Hypothalamus (tissue), 51 donors: ENCODE measurements at regions not wholly inside any gene's neighbourhood (a gene's known extent, or its start where the extent isn't known, plus 50 kb on each side); places are given as distances from the start of the nearest gene placed in this dataset.
"Not testable (repeated sequence)": the region's sequence is repeated elsewhere in the genome, so short reads cannot be mapped to it uniquely, and the experiment has no call there.

ENCODE experiments used
- DNase-seq, 51 donors: peaks; one replicate each; lab custom pipeline; 2025; lab: John Stamatoyannopoulos, UW

DNA sequence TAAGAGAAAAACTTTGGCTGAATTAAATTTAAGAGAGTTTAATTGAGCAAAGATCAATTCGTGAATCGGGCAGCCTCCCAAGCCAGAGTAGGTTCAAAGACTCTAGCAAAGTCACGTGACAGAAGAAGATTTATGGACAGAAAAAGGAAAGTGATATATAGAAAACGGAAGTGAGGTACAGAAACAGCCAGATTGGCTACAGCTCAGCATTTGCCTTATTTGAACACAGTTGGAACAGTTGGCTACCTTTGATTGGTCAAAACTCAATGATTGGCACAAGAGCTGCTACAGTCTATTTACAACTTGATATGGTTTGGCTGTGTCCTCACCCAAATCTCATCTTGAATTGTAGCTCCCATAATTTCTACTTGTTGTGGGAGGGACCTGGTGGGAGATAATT lies 102.6 kb downstream of the PLG start:
- no peak for DNase-seq

DNA sequence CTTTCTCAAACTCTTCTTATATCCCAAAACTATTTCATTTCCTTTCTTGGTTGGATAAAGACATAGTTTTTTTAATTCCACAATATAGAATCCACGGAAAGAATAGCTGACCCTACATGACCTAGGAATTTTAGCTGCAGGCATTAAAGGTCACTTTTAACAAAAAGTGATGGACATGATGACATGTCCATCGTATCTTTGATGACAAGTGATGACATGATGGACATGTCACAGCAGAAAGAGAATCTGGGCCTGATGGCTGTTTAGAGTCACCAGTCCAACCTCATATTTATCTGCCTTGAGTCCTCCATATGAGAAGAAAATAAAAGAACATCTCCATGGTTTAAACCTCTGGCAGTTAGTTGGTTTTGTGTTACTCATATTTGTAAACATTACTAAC lies 106.2 kb downstream of the PLG start:
- DNase-seq, result no peak

DNA sequence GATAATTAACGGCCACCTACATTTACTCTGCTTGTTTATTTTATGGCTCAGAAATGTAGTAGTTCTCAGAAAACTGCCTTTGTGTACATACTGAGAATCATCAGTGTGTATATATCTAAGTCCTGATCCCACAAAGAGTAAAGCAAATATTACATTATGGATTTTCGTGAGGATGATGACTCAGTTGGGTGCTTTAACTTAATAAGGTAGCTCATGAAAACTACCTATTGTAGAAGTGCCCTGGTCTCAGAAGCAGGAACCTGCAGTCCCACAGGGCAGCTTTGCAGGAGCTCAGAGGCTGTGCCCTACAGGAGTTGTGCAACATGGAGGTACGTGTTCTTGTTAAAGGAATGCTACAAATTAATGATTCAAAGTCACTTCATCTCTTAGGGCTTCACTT lies 108.2 kb downstream of the PLG start:
- DNase-seq, result no peak

DNA sequence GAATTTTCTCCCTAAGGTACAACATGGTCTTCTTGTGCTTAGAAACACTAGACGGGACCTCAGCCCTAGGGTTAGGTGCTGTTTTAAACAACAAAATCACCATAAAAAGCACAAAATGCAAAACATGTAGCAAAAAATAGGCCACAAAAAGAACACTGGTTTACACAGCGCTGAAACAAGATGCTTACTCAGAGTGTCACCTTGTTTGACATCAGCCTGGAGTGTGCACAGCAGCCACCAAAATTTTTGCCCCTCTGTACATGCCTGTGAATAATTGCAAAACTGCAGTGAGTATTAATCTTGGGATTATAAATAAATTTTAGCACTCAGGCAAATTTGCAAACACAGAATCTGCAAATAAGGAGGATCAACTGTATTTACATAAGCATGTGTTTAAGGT lies 110.1 kb downstream of the PLG start:
- no peak for DNase-seq

DNA sequence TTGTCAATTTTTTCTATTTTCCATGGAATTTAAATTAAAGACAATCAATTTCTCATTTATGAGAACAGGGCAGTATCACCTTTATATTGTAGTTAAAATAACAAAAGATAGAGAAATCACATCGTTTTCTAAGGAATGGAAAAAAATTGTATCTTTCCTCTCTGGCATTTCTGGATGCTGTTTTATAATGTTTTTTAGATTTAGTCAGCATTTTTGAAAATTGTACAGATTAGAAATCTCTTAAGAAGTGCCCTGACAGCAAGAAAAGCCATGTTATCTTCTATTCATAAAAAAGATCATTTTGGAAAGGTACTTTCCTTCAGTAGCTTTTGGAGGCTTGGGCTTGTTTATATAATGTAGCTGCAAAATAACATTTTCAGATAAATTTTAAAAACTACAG lies 116.9 kb downstream of the PLG start:
- DNase-seq, result no peak

DNA sequence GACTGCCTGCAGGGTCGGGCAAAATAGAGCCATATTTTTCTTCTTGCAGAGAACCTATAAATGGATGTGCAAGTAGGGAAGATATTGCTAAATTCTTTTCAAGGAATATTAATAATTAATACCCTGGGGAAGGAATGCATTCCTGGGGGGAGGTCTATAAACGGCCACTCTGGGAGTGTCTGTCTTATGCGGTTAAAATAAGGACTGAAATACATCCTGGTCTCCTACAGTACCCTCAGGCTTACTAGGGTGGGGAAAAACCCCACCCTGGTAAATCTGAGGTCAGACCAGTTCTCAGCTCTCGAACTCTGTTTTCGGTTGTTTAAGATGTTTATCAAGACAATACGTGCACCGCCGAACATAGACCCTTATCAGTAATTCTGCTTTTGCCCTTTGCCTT lies 118.6 kb downstream of the PLG start:
- DNase-seq, result not testable (repeated sequence)

DNA sequence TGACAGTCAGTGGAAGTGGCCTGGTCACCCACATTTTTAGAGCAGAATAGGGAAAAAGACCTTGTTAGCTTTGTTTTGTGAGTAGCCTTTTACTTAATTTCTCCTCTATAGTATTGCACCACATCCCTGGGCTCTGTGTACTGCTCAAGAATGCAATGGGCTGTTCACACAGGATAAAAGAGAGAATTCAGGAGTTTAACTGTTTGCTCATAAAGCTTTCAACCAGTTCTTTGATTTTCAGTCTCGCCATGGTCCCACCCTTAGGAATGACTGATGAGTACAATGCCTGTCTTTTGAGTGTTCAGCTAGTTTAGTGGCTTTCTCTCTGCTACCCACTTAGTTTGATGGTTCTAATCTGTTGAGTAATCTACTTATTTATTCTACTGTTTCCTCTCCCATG lies 129.7 kb downstream of the PLG start:
- no peak for DNase-seq

DNA sequence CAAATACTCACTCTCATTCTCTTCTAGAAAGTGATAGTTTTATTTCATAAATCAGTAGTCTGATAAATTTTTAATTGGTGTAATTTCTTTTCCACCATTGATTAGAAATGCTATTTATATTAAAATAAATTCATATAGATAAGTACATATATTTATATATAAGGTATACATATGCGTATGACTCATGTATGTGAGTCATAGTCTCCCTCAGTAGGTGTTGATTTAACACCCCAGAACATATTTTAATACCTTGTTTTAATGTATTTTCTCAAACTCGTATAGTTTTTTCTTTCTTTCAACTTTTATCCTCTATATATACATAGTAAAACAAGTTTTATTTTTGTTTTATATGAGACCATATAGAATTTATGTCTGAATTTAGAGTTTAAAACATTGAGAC lies 130.4 kb downstream of the PLG start:
- no peak for DNase-seq

DNA sequence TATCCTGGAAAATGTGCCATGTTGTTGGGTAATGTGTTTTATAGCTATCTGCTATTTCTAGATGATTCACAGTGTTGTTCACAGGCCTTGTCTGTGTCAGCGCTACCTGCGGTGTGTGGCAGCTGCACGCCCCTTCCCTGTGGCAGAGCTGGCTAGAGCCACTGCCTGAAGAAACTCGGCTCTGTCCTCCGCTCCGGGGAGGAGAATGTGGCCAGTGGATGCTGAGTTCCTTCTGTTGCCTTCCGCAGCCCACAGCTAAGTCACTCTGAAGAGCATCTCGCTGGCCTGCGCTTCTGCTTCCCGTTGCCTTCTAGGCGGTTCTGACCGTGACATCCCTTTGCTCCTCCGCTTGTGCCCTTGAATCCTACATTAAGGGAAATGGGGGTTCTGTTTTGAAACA lies 135.1 kb downstream of the PLG start:
- peak in 1 of 51 donors; percentile 9 for DNase-seq

DNA sequence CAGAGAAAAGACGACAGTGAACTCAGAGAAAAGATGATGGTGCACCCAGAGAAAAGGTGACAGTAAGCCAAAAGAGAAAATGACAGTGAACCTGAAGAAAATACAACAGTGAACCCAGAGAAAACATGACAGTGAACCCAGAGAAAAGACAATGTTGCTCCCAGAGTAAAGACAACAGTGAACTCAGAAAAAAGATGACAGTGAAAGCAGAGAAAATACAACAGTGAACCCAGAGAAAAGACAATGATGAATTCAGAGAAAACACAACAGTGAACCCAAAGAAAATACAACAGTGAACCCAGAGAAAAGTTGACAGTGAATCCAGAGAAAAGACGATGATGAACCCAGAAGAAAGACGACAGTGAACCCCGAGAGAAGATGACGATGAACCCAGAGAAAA lies 140.5 kb upstream of the MAP3K4 start:
- DNase-seq, result no peak

DNA sequence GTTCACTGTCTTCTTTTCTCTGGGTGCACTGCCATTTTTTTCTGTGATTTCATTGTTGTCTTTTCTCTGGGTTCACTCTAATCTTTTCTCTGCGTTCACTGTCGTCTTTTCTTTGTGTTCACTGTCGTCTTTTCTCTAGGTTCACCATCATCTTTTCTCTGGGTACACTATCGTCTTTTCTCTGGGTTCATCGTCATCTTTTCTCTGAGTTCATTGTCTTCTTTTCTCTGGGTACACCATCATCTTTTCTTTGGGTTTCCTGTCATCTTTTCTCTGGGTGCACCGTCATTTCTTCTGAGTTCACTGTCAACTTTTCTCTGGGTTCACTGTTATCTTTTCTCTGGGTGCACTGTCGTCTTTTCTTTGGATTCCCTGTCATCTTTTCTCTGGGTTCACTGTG lies 137.6 kb upstream of the MAP3K4 start:
- no peak for DNase-seq

DNA sequence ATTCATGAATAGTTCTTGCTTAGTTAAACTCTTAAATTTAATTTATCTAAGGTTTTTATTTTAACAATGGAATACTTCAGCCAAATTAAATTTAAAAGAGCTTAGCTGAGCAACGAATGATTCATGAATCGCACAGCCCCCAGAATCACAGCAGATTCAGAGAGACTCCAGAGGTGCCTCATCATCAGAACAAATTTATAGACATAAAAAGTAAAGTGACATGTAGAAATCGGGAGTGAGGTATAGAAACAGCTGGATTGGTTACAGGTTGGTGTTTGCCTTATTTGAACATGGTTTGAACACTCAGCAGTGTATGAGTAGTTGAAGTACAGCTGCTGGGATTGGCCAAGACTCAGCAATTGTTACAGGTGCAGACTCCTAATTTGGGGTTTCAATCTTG lies 132.7 kb upstream of the MAP3K4 start:
- DNase-seq, result no peak

DNA sequence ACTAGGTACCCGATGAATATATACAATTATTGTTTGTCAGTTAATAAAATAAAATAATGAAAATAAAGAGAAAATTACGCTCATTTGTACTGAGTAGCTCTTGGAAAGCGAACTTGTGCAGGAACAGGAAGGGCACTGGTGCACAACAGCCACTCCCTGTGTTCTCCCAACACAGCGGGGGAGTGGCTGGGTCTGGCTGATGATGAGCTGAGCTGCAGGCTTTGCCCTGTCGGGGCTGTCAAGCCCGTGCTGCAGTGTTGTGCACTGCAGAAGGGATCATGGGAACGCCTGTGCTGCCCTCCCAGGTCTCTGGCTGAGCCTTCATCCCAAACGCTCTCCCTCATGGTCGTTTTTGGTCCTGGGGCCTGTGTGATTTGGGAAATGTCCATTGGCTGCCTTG lies 131.7 kb upstream of the MAP3K4 start:
- DNase-seq, result no peak

DNA sequence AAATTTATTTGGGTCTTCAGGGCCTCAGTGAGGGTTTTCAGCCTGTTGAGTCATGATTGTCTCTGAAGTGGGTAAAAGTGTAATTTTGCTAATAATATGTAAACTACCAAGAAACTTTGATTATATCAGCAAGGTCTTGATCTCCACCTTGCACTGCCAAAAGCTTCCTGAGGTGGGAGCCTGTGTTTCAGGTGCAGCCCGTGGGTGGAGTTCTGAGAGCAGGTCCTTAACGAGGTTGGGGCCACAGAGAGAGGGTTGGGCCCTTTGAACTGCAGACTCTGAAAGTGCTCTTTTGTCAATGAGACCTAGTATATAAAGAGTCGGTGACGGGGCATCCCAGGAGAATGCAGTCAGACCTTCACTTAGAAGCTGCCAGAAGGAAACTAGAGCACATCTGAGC lies 129.7 kb upstream of the MAP3K4 start:
- DNase-seq, result no peak

DNA sequence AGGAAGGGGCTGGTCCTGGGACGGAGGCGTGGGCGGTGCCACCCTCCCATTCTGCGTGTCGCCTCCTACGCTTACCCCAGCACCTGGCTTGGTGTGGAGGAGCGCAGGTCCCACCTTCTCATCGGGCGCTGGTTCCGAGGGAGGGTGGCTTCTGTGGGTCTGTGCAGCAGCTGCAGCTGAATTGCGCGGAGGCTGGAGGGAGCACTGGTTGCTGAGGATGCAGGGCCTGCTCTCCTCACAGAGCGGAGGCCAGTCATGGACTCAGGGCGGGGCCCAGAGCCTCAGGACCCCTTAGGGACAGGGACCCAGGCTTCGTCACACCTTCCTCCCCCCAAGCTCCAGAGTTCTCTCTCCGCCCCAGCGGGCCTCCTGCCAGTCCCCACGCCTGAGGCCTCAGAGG lies 127.8 kb upstream of the MAP3K4 start:
- no peak for DNase-seq

DNA sequence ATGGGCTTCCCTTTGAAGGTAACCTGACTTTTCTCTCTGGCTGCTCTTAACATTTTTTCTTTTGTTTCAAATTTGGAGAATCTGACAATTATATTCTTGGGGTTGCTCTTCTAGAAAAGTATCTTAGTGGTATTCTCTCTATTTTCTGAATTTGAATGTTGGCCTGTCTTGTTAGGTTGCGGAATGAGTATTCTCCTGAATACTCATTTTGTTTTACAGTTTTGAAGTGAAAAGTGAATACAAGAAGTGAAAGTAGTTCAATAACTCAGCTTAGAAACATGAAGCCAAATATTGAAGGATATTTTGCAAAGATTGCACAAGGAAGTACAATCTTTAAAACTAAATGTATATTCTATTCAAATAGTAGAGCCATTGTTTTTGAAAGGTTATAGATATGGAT lies 120.2 kb upstream of the MAP3K4 start:
- no peak for DNase-seq

DNA sequence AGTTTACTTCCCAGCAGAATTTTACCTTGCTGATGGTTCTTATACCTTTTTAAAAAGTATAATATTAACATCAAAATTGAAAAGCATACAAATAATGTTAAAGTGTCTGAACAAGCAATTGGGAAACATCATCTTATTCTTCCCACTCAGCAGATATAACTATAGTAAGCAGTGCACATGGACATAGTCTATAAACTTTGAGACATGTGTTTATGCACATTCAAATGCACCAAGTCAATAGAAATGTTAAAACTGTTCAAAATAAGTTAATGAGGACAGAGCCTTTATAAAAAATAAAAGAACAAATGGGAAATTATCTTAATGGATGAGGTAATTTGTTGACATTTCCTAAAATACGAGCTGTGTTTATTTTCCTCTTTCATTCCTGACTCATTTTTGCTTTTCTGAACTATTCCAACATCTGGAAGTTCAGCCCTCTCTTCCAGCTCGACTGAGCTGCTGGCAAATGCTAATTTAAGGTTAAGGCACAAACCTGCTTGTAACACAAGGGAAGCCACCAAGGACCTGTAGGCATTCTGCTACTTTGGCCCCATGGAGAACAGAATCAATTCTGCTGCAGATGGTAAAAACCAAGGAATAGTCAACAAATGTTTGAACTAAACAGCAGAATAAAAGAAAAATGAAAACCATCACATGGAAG lies 110.3 kb upstream of the MAP3K4 start:
- no peak for DNase-seq

DNA sequence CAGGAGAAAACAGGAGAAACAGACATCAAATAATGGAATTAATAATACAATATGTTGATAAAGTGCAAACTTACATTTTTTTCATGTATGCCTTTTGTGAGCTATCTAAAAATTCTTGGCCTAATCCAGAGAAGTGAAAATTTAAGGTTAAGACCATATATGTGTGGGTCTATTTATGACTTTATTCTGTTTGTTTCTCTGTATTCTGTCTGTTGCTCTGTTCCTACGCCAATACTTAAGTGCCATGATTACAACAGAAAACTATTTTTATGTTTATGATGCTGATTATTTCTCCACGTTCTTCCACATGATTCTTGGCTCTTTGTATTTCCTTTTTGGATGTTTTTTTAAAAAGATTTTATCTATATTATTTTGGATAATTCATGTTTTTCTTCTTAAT lies 109.6 kb upstream of the MAP3K4 start:
- no peak for DNase-seq

DNA sequence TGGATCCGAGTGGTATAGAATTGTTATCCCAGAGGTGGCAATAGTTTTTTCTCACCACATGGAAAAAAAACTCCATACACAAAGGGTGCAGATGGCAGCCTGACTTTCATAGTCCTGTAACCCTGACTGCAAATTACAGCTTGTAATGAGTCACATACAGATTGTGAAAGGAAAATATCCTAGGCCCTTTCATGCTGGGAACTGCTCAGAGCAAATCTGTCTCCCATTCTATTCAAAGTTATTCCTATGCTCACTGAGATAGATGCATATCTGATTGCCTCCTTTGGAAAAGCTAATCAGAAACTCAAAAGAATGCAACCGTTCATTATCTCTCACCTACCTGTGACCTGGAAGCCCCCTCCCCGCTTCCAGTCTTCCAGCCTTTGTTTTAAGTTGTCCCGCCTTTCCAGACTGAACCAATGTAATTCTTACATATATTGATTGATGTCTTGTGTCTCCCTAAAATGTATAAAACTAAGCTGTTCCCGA lies 108.7 kb upstream of the MAP3K4 start:
- no peak for DNase-seq

DNA sequence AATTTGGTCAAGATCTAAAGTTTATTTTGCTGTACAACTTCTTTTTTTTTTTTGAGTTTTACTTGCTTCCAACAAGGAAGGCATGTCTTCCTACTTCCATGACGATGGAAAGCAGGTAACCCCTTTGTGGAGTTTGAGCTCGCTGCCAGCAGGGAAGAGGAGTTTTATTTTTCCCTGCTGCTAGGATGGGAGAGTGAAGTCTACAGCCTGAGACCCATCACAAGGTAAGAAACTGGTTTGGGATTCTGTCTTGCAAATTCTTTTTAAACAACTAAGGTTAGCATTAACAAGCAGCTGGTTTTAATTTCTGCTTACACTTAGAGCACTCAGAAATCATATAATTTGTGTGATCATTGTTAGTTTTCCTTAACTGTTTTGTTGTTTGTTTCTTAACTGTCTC lies 108.0 kb upstream of the MAP3K4 start:
- no peak for DNase-seq

DNA sequence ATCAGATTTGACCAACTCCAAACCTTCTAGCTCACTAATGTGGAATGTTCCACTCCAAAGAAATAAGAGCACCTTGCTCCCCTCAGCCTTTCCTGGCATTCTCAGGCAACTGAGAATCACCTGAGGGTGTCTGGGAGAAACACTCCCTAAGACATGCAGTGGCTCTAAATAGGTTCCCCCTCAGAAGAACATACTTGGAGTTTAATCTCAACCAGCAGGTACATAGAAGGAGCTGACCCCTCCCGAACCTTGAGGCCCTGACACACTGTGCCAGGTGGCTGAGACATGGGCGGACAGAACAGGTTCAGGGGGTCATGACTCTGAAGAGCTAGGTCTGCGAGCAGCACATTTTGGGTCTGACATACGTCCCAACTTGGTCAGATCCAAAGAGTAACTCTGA lies 107.6 kb upstream of the MAP3K4 start:
- no peak for DNase-seq

DNA sequence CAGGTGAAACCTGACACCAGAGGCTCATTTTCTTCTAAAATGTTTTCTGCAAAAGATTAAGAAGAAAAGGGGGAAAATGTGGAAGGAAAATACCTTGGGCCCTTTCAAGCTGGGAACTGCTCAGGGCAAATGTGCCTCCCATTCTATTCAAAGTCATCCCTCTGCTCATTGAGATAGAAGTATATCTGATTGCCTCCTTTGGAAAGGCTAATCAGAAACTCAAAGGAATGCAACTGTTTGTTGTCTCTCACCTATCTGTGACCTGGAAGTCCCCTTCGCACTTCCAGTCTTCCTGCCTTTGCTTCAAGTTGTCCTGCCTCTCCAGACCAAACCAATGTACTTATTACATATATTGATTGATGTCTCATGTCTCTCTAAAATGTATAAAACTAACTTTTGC lies 102.4 kb upstream of the MAP3K4 start:
- DNase-seq, result not testable (repeated sequence)

DNA sequence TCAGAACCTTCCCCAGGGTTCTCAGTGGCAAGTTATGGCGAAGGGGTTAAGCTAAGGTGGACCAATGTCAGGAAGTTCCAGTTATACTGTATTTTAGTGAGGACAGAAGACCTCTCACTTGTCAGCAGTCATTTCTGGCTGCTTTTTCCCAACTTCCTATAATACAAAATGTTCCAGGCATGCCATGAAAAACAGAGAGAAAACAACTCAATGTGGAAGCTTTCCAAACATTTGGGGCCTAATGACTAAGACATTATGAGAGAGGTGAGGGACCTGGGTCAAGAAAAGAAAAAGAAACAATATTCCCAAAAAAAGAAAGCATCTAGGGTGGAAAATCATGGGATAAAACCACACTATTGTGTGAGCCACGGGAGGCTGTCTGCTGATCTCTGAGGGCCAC lies 99.9 kb upstream of the MAP3K4 start:
- DNase-seq, result no peak
